MCF 10A (cell line): ENCODE measurements at regions not wholly inside any gene's neighbourhood (a gene's known extent, or its start where the extent isn't known, plus 50 kb on each side); places are given as distances from the start of the nearest gene placed in this dataset.
A peak's percentile ranks its signal among the peaks of the same experiment; 100 is the strongest.

Source experiments
- BruUV-seq: library from RNA; stranded (reverse); fragments of 400-500 nt; replicated peaks from 2 replicates; lab custom pipeline; 2021; lab: Mats Ljungman, UMichigan
- CTCF ChIA-PET: fragments of 300-600 bp; sonication (Branson Sonifier 250); formaldehyde crosslinking; extraction: SDS; loops from one replicate; lab custom pipeline; 2021; ENCODE audit warnings: antibody characterized with exemption, inconsistent platforms; lab: Yijun Ruan, JAX
- POLR2A ChIA-PET: fragments of 300-600, 350-650 bp; sonication (Branson Sonifier 250); formaldehyde crosslinking; extraction: SDS; loops from one replicate; lab custom pipeline; 2020; ENCODE audit warnings: antibody characterized with exemption, inconsistent platforms; lab: Yijun Ruan, JAX
- DNase-seq: peaks from one replicate; pipeline ENCODE4 v3.0.0-alpha.2; 2018; ENCODE audit not compliant: unreplicated experiment
- H3K27ac Mint-ChIP-seq: one replicate; pipeline ENCODE4 v1.8.0; 2022; ENCODE audit warnings: mild to moderate bottlenecking, low read depth, mixed read lengths; ENCODE audit not compliant: unreplicated experiment
- H3K27me3 Mint-ChIP-seq: one replicate; pipeline ENCODE4 v1.8.0; 2022; ENCODE audit warnings: mixed read lengths; ENCODE audit not compliant: insufficient read depth, unreplicated experiment
- H3K36me3 Mint-ChIP-seq: one replicate; pipeline ENCODE4 v1.8.0; 2022; ENCODE audit warnings: mild to moderate bottlenecking, moderate library complexity, mixed read lengths; ENCODE audit not compliant: insufficient read depth, unreplicated experiment
- H3K4me1 Mint-ChIP-seq: one replicate; pipeline ENCODE4 v1.8.0; 2022; ENCODE audit warnings: mixed read lengths; ENCODE audit not compliant: insufficient read depth, unreplicated experiment
- H3K4me3 Mint-ChIP-seq: one replicate; pipeline ENCODE4 v1.8.0; 2022; ENCODE audit warnings: mild to moderate bottlenecking, moderate library complexity, mixed read lengths; ENCODE audit not compliant: unreplicated experiment
- H3K9me3 Mint-ChIP-seq: one replicate; pipeline ENCODE4 v1.8.0; 2022; ENCODE audit warnings: mixed read lengths; ENCODE audit not compliant: unreplicated experiment
- CTCF ChIP-seq: fragments of 200-600 bp; IDR thresholded peaks from one replicate; pipeline ENCODE4 v1.8.0; 2022; ENCODE audit warnings: antibody characterized with exemption, mild to moderate bottlenecking; ENCODE audit not compliant: unreplicated experiment
- intact Hi-C: fragments of 100-400 bp; cut with micrococcal nuclease; formaldehyde crosslinking; loops from 2 replicates; pipeline ENCODE4 v1.14.1; 2022

- ChIA-PET CTCF (interaction anchor here (0.6 kb wide), 1 partner anchor 236 kb away, joined by 3 read pairs; no protein-coding TSS in a partner anchor), POLR2A (no interaction called here)
- H3K27me3 Mint-ChIP-seq = no peaks in the 10 kb centered on the region
- no peaks in the 10 kb centered on the region for H3K36me3 Mint-ChIP-seq
- no peak for TF ChIP-seq CTCF
- intact Hi-C loops = no loop called here
- peak; percentile 14 for DNase-seq
- H3K9me3 Mint-ChIP-seq = peaks cover 14% of the 10 kb centered on the region
- no peak overlapping the region for H3K4me3 Mint-ChIP-seq
- no TSS peak for BruUV-seq
- H3K4me1 Mint-ChIP-seq = no peaks in the 10 kb centered on the region
- H3K27ac Mint-ChIP-seq = no peak overlapping the region
These were observed 784.6 kb downstream of the NR2F2 start for GRCh38 chr15:97114900-97115760.

- ChIA-PET CTCF (no interaction called here), POLR2A (no interaction called here)
- peaks cover 20% of the 10 kb centered on the region for H3K9me3 Mint-ChIP-seq
These were observed 785.2 kb downstream of the NR2F2 start for GRCh38 chr15:97115761-97116070.

GRCh38 chr15:97124790-97125189 lies 794.3 kb downstream of the NR2F2 start:
- no peaks in the 10 kb centered on the region for H3K27me3 Mint-ChIP-seq
- intact Hi-C loops = no loop called here
- POLR2A ChIA-PET = no interaction called here
- BruUV-seq = no TSS peak
- H3K4me3 Mint-ChIP-seq = no peak overlapping the region
- peaks cover 10% of the 10 kb centered on the region for H3K9me3 Mint-ChIP-seq
- no peaks in the 10 kb centered on the region for H3K36me3 Mint-ChIP-seq
- no peak for DNase-seq
- no peak for TF ChIP-seq CTCF
- CTCF ChIA-PET = no interaction called here
- no peak overlapping the region for H3K27ac Mint-ChIP-seq
- H3K4me1 Mint-ChIP-seq = no peaks in the 10 kb centered on the region

More at GRCh38 chr15:97115761-97116070, 785.2 kb downstream of the NR2F2 start:
- Mint-ChIP-seq H3K4me1 (no peaks in the 10 kb centered on the region), H3K36me3 (no peaks in the 10 kb centered on the region), H3K27ac (no peak overlapping the region), H3K27me3 (no peaks in the 10 kb centered on the region), H3K4me3 (no peak overlapping the region)
- intact Hi-C loops = no loop called here
- no peak for DNase-seq
- BruUV-seq = no TSS peak
- TF ChIP-seq CTCF = no peak

- DNase-seq = peak; percentile 13
- Mint-ChIP-seq H3K27ac (no peak overlapping the region), H3K4me3 (no peak overlapping the region), H3K36me3 (no peaks in the 10 kb centered on the region), H3K9me3 (no peaks in the 10 kb centered on the region), H3K27me3 (no peaks in the 10 kb centered on the region), H3K4me1 (no peaks in the 10 kb centered on the region)
- no TSS peak for BruUV-seq
- ChIA-PET CTCF (interaction anchor here (0.7 to 1.1 kb wide), 2 partner anchors 9 to 1027 kb away, joined by 3 to 4 read pairs; no protein-coding TSS in a partner anchor), POLR2A (interaction anchor here (0.7 kb wide), 1 partner anchor 157 kb away, joined by 3 read pairs; no protein-coding TSS in a partner anchor)
- TF ChIP-seq CTCF = no peak
- intact Hi-C loops = no loop called here
These were observed 796.2 kb downstream of the NR2F2 start for GRCh38 chr15:97126553-97127233.
